GM12878 (cell line): ENCODE measurements at regions not wholly inside any gene's neighbourhood (a gene's known extent, or its start where the extent isn't known, plus 50 kb on each side); places are given as distances from the start of the nearest gene placed in this dataset.

Experiments used
- ATF2 ChIP-seq: IDR thresholded peaks from 2 replicates; pipeline ENCODE4 v1.6.1; 2012; ENCODE audit warnings: low read length, inconsistent platforms
- ATF7 ChIP-seq: fragments of 450-650 bp; IDR thresholded peaks from 2 replicates; pipeline ENCODE4 v1.6.1; 2016; ENCODE audit warnings: low read depth, mild to moderate bottlenecking
- BHLHE40 ChIP-seq, 2 experiments: fragments of 450-650 bp in 1 of 2; IDR thresholded peaks; 2 replicates each; pipeline ENCODE4 v1.6.1; 2011 to 2017; ENCODE audit warnings: low read depth in 2 of 2, borderline replicate concordance in 1 of 2, improper control_type of control experiment in 1 of 2, low read length in 1 of 2, mild to moderate bottlenecking in 1 of 2
- CEBPB ChIP-seq, 2 experiments: fragments of 150-350 bp in 1 of 2; IDR thresholded peaks; 2 replicates each; pipeline ENCODE4 v1.6.1; 2012 to 2014; ENCODE audit warnings: low read depth in 2 of 2, low read length in 2 of 2, borderline replicate concordance in 1 of 2, inconsistent platforms in 1 of 2
- CREB1 ChIP-seq: IDR thresholded peaks from 2 replicates; pipeline ENCODE4 v1.6.1; 2012; ENCODE audit warnings: low read depth, mild to moderate bottlenecking, inconsistent platforms
- CREM ChIP-seq: IDR thresholded peaks from 2 replicates; pipeline ENCODE4 v1.6.1; 2014; ENCODE audit warnings: antibody characterized with exemption, low read depth
- E2F4 ChIP-seq: IDR thresholded peaks from 2 replicates; pipeline ENCODE4 v1.6.1; 2012; ENCODE audit warnings: low read depth, low read length, improper control_type of control experiment
- FOXK2 ChIP-seq: fragments of 450-650 bp; IDR thresholded peaks from 2 replicates; pipeline ENCODE4 v1.6.1; 2017; ENCODE audit warnings: mild to moderate bottlenecking, moderate library complexity
- FOXM1 ChIP-seq: IDR thresholded peaks from 2 replicates; pipeline ENCODE4 v1.6.1; 2012; ENCODE audit warnings: low read depth, mild to moderate bottlenecking, inconsistent platforms, low read length, moderate library complexity
- HCFC1 ChIP-seq: fragments of 150-350 bp; IDR thresholded peaks from 2 replicates; pipeline ENCODE4 v1.6.1; 2014; ENCODE audit warnings: low read length
- HDAC2 ChIP-seq: fragments of 200-600 bp; sonication (generic); IDR thresholded peaks from 2 replicates; pipeline ENCODE4 v1.6.1; 2017
- HDAC6 ChIP-seq: fragments of 200-600 bp; sonication (generic); IDR thresholded peaks from one replicate; pipeline ENCODE4 v1.8.0; 2017; ENCODE audit warnings: antibody characterized with exemption; ENCODE audit not compliant: unreplicated experiment
- IKZF1 ChIP-seq: fragments of 450-650 bp; conservative IDR thresholded peaks from 2 replicates; pipeline ENCODE4 v1.6.1; 2017; ENCODE audit warnings: antibody characterized with exemption, mild to moderate bottlenecking
- IKZF2 ChIP-seq, 2 experiments: fragments of 450-650 bp; IDR thresholded peaks; 2 replicates each; pipeline ENCODE4 v1.6.1; 2017; ENCODE audit warnings: mild to moderate bottlenecking in 2 of 2, moderate library complexity in 2 of 2
- KAT2A ChIP-seq: conservative IDR thresholded peaks from 2 replicates; pipeline ENCODE4 v1.6.1; 2011; ENCODE audit warnings: low read depth, low read length; ENCODE audit not compliant: control insufficient read depth
- MYC ChIP-seq: IDR thresholded peaks from 2 replicates; pipeline ENCODE4 v1.6.1; 2011; ENCODE audit warnings: mild to moderate bottlenecking, low read length, moderate library complexity, inconsistent platforms; ENCODE audit not compliant: insufficient read depth, insufficient replicate concordance, insufficient read length, severe bottlenecking
- RELB ChIP-seq: fragments of 450-650 bp; IDR thresholded peaks from 2 replicates; pipeline ENCODE4 v1.6.1; 2017; ENCODE audit warnings: low read depth, mild to moderate bottlenecking, moderate library complexity
- SIX5 ChIP-seq: IDR thresholded peaks from 2 replicates; pipeline ENCODE4 v1.6.1; 2011; ENCODE audit warnings: mild to moderate bottlenecking, low read depth, low read length, moderate library complexity; ENCODE audit not compliant: severe bottlenecking
- SMC3 ChIP-seq: IDR thresholded peaks from 2 replicates; pipeline ENCODE4 v1.6.1; 2011; ENCODE audit warnings: low read length, improper control_type of control experiment, borderline replicate concordance
- TBL1XR1 ChIP-seq: IDR thresholded peaks from 2 replicates; pipeline ENCODE4 v1.6.1; 2012; ENCODE audit warnings: low read depth, low read length, improper control_type of control experiment
- ZBED1 ChIP-seq: IDR thresholded peaks from 2 replicates; pipeline ENCODE4 v1.6.1; 2016; ENCODE audit warnings: borderline replicate concordance
- ZBTB11 ChIP-seq: fragments of 450-650 bp; formaldehyde crosslinking; IDR thresholded peaks from 2 replicates; pipeline ENCODE4 v1.5.0; 2022; ENCODE audit warnings: mild to moderate bottlenecking, missing genetic modification characterization
- ZZZ3 ChIP-seq: IDR thresholded peaks from 2 replicates; pipeline ENCODE4 v1.6.1; 2011; ENCODE audit warnings: low read depth; ENCODE audit not compliant: control insufficient read depth, insufficient read length

- TF ChIP-seq ATF2 (0 out of 2 replicates have a peak, but pooled peaks have one; percentile 21), CREM (peak; percentile 66), E2F4 (no peak), RELB (peak; percentile 68; the same call in 1 of the 2 replicates), ZBTB11 (CRISPR knock-in tag) (no peak), FOXM1 (no peak), FOXK2 (no peak), CEBPB (IDR thresholded peaks at IDR 0.05; ENCODE audit: borderline replicate concordance in 1 of 2, low read depth in 2 of 2, low read length in 2 of 2) (no peak), TBL1XR1 (0 out of 2 replicates have a peak, but pooled peaks have one; percentile 29), IKZF1 (0 out of 2 replicates have a peak, but pooled peaks have one; percentile 26), ZBED1 (peak; percentile 67; the same call in 1 of the 2 replicates), MYC (no peak), HCFC1 (peak; percentile 51), CREB1 (no peak), BHLHE40 (IDR thresholded peaks at IDR 0.05; ENCODE audit: borderline replicate concordance in 1 of 2, low read depth in 2 of 2, low read length in 1 of 2) (peak in 1 of 2 experiments; percentile 7; a peak in 1 of 4 replicates), IKZF2 (IDR thresholded peaks at IDR 0.05) (peak in 1 of 2 experiments; percentile 14; a peak in 2 of 4 replicates), HDAC2 (no peak), ZZZ3 (no peak), SMC3 (peak; percentile 53; the same call in 1 of the 2 replicates), ATF7 (peak; percentile 54), KAT2A (no peak), SIX5 (no peak), HDAC6 (no peak)
Observed at GRCh38 chrX:131783555-131784308, 239.4 kb upstream of the STK26 start (continued).
